Mammary epithelial cell (primary cell): ENCODE measurements at regions not wholly inside any gene's neighbourhood (a gene's known extent, or its start where the extent isn't known, plus 50 kb on each side); places are given as distances from the start of the nearest gene placed in this dataset.

Source experiments
- CTCF ChIP-seq, 2 donors: IDR thresholded peaks in 1 of 2; conservative IDR thresholded peaks in 1 of 2; 2 replicates each; pipeline ENCODE4 v1.5.1; 2011 to 2012; ENCODE audit warnings: inconsistent platforms in 2 of 2, low read length in 2 of 2, mild to moderate bottlenecking in 2 of 2, control low read depth in 1 of 2, low read depth in 1 of 2; ENCODE audit not compliant: insufficient read depth in 1 of 2; ENCODE audit errors: extremely low read depth in 1 of 2
- EZH2 ChIP-seq: IDR thresholded peaks from 2 replicates; pipeline ENCODE4 v1.6.1; 2012; ENCODE audit warnings: low read length, inconsistent platforms, borderline replicate concordance

GRCh38 chr5:84715091-84715490 lies 330.4 kb upstream of the EDIL3 start:
- no peak for TF ChIP-seq CTCF (conservative IDR thresholded peaks at IDR 0.05 in 1 of 2, IDR thresholded peaks at IDR 0.05 in 1 of 2; ENCODE audit: extremely low read depth in 1 of 2, insufficient read depth in 1 of 2, low read depth in 1 of 2, low read length in 2 of 2)
- no peak for TF ChIP-seq EZH2
